ENCODE measurements at regions not wholly inside any gene's neighbourhood (a gene's known extent, or its start where the extent isn't known, plus 50 kb on each side); places are given as distances from the start of the nearest gene placed in this dataset.
"Not testable (repeated sequence)": the region's sequence is repeated elsewhere in the genome, so short reads cannot be mapped to it uniquely, and the experiment has no call there.

DNA sequence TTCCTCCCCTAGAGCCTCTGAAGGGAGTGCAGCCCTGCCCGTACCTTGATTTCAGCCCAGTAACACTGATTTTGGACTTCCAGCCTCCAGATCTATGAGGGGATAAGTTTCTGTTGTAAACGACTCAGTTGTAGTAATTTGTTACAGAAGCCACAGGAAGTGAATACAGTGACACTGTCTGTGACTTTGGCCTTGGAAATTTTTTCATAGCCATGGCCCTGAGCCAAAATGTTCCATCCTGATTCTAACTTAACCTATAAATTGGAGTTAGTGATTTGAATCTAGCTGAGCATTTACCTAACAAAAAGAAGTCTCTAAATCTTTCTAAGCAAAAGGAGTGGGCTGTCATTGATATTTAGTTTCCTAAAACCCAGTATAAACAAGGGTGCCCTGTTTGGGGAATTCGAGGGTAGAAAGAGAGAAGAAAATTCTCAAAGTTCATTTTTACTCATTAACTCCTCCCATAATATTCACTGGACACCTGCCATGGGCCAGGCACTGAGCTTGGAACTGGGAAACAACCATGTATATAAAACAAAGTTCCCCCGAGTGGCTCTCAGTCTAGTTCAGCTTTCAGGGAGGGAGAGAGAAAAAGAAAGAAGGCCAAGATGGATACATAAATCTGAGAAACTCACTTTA is 162.3 kb downstream of the SKIDA1 start:
- no peak for DNase-seq

DNA sequence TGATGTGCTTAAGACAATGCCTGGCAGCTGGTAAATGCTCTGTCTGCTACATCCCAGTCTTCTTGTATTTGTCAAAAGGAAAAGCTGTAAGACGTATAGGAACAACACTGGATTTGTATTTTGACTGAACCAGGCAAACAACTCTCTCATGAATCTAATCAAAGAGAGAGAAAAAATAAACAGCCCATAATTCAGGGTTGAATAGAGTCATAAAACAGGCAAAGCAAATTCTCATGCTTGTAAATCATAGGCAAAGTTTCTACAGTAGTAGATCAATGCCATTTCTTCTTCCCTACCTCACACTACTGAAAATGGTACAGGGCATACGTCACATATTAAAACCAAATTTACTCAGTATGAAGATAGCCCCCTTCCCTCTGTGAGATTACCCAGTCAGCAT is 166.3 kb downstream of the SKIDA1 start:
- no peak for DNase-seq

DNA sequence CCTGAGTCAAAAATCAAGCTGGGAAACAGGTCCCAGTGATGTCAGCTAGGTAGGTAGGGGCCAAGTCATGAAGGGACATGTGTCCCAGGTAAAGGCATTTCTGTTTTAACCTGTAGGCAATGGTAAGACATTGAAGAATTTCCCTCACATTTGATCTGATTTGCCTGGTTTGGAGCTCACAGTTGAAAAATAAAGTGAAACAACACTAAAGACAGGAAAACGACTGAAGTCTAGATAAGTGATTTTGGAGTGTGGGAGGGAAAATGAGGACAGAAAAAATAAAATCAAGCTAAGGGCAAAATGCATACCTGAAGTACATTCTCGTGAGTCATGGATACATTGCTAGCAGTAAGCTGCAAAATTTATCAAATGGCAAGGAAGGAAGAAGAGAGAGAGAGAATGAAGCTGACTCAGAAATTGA is 169.9 kb downstream of the SKIDA1 start:
- no peak for DNase-seq

DNA sequence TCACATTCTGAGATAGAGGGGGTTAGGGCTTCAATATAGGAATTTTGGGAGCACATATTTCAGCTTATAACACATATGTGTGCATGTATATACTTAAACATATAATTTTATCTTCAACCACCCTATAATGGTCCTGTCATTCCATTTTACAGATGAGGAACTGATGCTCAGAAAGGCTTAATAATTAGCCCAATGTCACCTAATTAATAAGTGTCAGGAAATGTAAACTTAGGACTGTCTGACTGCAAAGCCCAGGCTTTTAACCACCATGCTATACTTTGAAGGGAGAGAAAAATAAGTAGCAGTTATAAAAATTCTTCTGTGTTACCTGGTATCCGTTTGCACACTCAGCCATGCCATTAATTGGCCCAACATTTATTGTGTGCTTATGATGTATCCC is 172.6 kb downstream of the SKIDA1 start:
- no peak for DNase-seq

DNA sequence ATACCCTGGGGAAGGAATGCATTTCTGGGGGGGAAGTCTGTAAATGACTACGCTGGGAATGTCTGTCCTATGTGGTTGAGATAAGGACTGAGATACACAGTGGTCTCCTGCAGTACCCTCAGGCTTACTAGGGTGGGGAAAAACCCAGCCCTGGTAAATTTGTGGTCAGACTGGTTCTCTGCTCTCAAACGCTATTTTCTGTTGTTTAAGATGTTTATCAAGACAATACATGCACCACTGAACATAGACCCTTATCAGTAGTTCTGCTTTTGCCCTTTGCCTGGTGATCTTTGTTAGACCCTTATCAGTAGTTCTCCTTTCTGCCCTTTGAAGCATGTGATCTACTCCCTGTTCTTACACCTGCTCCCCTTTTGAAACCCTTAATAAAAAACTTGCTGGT is 173.9 kb downstream of the SKIDA1 start:
- not testable (repeated sequence) for DNase-seq

DNA sequence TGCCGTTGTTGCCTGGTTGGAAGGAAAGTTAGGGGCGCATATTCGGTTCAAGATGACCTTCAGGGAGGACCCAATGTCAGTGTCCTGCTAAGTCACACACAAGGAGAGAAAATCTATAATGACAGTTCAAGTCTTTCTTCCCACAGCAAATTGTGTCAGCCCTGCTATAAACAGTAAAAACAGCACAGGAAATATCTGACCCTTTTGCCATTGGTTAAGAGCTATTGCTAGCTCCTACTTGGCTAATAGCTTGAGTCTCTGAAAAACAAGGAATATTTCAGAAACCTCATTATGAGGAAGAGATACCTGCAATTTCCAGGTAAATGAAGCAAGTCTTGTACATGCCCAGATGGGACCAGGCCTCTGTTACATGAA is 175.6 kb downstream of the SKIDA1 start:
- DNase-seq: no peak

DNA sequence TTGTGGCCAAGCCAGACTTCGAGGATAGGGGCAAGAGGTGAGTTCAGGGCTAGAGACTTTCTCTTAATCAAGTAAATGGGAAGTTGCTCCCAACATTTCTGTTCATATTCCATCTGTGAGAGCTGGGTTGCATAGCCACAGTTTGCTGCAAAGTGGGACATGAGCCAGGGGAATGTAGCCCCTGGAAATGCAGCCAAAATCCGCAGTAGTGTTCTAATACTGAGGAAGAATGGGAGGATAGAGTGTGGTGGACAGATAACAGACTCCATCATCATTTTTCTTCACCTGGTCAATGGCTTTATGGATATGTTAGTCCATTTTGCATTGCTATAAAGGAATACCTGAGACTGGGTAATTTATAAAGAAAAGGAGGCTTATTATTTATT is 177.7 kb downstream of the SKIDA1 start:
- DNase-seq: no peak

DNA sequence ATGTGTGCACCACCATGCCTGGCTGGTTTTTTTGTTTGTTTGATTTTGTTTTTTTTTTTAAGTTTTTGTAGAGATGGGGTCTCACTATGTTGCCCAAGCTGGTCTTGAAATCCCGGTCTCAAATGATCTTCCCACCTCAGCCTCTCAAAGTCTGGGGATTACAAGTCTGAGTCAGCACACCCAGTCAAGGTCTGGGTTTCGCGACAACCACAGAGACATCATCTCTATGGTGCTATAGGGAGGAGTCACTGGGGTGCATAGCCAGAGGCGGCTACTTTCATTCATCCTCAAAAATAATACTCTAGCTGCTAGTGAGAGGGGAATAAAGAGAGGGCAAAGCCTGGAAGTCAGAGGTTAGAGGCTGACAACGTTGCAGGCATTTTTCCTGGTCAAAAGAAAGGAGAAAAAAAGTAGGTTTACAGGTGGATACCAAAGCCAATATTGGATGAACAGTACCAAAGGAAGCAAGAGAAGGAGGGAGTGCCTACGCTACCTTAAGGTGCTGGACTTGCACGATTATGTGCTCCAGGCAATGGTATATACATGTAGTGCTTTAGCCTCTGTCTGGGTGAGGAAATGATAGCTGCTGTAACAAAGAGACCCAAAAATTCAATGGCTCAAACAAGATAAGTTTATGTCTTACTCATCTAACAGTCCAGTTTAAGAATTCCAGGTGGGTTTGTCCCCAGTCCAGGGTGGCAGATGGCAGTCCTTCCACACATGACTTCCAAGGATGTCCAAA is 178.3 kb downstream of the SKIDA1 start:
- no peak for DNase-seq

DNA sequence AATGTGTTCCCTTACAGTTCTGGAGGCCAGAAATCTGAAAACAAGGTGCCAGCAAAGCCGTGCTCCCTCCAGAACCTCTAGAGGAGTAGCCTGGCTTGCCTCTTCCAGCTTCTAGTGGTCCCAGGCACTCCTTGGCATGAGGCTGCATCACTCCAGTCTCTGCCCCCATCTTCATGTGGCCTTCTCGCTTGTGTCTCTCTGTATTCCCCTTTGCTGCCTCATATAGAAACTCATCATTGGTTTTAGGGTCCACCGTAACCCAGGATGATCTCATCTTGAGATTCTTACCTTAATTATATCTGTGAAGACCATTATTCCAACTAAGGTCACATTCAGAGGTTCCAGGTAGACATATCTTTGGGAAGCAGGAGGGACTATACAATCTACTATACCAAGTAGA is 182.4 kb downstream of the SKIDA1 start:
- DNase-seq: no peak

DNA sequence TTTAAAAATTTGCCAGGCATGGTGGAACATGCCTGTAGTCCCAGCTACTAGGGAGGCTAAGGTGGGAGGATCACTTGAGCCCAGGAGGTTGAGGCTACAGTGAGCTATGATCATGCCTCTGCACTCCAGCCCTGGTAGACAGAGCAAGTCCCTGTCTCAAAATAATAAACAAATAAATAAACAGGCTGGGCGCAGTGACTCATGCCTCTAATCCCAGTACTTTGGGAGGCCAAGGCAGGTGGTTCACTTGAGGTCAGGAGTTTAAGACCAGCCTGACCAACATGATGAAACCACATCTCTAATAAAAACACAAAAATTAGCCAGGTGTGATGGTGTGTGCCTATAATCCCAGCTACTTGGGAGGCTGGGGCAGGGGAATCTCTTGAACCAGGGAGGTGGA is 183.0 kb downstream of the SKIDA1 start:
- DNase-seq: not testable (repeated sequence)

DNA sequence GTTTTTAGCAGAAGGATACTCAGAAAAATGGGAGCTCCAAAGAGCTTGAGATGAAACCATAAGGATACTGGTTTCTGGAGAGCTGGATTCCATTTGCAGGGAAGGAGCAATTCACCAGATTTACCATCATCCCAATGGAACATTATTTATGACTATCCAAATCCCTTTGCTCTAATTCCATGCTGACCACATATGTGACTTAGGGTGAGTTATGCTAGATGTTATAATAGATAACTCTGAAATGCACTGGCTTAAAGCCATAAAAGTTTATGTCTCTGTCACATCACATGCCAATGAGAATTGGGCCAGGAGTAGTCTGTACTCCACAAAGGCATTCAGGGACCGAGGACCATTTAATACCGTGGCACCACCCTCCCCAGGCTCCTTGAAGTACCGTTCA is 185.2 kb downstream of the SKIDA1 start:
- no peak for DNase-seq

DNA sequence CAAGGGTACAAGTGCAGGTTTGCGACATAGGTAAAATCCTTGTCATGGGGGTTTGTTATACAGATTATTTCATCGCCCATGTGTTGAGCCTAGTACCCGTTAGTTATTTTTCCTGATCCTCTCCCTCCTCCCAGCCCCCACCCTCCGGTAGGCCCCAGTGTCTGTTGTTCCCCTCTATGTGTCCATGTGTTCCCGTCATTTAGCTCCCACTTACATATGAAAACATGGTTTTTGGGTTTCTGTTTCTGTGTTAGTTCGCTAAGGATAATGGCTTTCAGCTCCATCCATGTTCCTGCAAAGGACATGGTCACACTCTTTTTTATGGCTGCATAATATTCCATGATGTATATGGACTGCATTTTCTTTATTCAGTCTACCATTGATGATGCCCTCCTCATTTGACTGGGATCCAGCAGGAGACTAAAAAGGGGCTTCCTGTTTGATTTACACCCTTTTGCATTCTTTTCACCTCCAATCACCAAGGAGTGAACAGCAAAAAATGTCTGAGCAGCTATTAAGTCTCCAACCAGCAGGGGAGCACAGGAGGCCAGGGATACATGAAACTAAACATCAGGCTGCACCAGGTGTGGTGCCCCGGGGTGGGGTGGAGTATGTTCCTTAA is 188.2 kb downstream of the SKIDA1 start:
- DNase-seq: no peak

DNA sequence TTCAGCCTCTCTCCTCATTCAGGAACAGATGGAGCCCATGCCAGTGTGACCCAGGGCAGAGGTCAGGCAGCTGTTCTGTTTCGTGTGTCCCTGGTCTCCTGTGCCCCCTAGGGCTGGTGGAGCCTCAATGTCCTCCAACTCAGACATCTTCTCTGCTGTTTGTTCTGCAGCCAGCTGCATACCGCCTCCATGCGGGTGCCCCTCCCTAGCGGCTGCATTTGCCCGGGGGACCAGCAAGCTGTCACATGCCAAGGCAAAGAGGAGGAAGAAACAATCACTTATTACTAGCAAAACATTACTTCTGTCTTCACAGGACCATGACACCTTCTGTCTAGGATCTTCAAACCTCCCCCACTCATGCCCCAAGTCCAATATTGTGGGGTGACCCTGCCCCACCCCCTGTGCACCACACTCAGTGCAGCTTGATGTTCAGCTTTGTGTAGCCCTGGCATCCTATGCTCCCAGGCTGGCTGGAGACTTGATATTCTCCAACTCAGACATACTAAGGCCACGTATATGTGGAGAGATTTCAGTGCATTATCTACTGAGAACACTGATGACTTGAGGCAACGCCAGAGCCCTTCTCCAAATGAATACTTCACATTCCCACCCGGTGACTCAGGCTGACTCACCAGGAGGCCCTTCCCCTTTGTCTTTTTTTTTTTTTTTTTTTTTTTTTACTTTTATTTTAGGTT is 188.9 kb downstream of the SKIDA1 start:
- DNase-seq: no peak

DNA sequence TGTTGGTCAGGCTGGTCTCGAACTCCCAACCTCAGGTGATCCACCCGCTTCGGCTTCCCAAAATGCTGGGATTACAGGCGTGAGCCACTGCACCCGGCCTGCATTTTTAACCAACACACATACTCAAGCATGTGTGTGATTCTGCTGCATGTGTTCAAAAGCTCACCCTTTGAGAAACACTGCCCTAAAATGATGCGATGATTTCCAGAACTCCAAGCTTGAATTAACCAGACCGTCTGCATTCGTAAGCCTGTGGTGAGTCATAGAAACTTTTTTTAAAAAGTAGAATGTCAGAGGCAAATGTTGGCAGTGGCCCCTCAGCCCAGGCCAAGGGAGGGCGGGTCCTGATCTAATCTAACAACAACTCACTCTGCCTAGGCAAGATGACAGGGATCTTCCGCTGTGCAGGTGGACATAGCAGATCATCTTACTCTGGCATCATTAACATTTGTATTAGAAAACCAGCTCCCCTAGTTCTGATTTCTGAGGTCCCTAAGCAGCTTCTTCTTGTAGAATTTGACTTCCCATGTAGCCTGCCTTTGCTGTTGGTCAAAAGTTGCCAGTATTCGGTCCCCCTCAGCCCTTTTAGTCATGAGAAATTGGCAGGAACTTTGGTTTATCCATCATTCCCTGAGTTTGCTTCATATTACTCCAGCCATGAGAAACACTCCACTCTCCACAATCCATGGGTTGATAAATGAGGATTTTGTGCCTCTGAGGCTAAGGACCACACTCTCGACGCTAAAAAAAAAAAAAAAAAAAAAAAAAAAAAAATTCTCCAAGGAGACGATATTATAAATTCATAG is 190.4 kb downstream of the SKIDA1 start:
- no peak for DNase-seq

DNA sequence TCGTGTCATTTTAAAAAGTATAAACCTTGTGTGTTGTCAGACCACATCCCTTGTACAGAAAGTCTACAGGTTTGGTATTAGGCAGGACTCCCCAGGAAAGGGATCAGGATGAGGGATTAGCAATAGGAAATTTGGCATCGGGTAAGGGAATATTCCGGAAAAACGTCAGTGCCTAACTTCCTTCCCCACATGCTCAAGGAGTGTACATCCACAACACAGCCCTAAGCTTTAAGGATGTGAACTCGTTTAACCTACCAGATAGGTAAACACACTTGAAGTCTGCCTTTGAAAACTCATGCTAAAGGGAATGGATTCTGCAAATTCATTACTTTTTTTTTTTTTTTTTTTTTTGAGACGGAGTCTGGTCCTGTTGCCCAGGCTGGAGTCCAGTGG is 194.9 kb downstream of the SKIDA1 start:
- DNase-seq: no peak

DNA sequence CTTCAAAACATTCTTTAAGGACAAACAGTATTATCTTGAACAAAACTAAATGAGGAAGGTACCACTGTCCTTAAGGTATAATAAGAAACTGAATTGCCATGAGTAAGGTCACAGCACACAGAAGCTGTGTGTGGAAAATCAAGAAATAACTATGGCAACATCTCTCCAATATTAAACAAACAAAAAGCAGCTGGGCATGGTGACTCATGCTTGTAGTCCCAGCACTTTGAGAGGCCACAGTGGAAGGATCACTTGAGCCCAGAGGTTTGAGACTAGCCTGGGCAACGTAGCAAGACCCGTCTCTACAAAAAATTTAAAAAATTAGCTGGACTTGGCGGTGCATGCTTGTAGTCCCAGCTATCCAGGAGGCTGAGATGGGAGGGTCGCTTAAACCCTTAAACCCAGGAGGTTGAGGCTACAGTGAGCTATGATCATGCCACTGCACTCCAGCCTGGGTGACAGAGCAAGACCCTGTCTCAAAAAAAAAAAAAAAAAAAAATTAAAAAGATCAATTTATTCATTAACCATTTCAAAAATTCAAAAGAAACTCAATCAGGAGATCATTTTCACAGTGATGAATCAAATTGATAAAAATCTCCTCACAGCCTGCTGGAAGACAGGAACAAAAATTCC is 195.4 kb downstream of the SKIDA1 start:
- DNase-seq: no peak

DNA sequence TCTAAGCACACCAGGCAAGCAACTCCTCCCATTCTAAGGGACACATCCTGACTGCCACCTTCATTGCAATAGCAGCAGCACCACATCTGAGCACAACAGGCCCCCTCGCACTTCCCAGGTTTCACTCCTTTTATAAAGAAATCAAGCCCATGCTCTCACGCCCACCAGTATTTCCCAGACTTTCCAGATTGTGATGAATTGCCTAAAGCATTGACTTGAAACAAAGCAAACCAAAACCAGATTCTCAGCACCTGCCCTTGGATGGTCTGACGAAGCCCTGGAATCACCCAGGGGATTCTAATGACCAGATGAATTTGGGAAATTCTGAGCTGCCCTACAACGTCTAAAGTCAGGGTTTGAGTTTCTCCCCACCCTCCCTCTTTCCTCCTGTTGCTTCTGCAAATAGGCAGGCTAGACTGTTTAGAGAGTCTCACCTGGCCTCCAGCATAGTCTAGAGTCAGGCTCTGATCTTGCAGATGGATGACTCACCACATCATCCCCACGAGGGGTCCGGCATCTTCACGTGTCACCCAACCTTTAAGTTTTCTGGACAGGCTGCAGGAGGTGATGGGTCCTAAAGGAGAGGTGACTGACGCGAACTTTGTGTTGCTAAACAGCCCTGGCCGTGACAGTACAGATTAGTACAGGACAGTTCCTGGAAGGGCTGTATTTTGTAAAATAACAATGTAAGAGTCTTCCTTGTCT is 198.0 kb downstream of the SKIDA1 start:
- no peak for DNase-seq

DNA sequence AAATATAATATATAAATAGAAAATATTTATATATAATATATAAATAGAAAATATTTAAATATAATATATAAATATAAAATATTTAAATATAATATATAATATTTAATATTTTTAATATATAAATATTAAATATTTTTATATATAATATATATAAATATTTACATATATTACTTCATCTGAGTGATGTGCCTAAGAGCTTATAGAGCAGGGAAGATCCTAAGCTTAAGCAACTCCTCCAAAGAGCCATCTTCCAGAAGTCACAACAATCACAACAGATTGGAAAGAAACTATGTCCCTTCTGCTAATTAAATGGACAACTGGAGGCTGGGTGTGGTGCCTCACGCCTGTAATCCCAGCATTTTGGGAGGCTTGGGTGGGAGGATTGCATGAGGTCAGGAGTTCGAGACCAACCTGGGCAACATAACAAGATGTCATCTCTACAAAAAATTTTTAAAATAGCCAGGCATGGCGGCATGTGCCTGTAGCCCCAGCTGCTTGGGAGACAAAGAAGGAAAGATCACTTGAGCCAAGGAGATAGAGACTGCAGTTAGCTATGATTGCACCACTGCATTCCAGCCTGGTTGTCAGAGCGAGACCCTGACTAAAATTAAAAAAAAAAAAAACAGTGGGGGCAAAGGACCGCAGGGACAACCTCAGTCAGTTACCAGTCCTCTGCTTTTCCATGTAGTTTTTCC is 198.7 kb downstream of the SKIDA1 start:
- DNase-seq: no peak

DNA sequence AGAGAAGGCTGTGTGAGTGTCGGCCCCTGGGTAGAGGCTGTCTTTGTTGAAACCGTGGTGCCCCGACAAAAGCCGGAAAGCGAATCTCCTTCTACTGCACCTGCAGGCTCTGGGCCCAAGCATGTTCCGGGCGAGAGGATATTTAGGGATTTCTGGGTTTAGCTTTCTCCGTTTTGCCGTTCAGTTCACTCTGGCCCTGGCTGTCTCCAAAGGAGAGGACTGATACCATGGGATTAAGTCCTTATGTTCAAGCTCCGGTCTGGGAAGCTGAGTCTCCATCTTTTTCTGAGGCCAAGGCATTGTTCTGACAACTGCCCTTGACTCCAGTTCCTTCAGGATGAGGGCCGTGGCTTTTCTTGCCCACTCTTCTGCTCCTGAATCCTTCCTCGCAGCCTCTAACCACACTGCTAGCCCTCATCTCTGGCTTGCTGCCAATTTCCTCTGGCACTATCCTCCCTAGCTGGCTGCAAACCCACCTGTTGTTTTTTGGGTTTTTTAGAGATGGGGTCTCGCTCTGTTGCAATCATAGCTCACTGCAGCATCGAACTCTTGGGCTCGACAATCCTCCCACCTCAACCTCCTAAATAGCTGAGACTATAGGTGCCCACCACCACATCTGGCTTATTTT is 206.8 kb downstream of the SKIDA1 start:
- DNase-seq: no peak

DNA sequence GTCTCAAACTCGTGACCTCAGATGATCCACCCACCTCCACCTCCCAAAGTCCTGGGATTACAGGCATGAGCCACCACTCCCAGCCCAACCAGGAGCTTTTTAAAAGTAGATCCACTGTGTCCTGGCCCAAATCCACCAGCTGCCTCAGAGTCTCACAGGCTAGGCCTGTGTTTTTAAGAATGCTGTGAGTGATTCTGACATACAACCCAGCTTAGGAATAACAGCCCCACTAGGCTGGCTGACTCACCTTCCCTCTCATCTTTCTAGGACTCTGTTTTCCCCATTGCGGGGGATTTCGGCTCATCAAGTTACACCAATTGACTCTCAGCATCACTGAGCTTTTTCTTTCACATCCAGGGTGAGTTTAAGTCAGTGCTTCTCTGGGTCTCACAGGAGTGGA is 207.6 kb downstream of the SKIDA1 start:
- no peak for DNase-seq
